Stimulated activated CD4-positive, alpha-beta T cell treated with anti-CD3 and anti-CD28 coated beads, Interleukin-15, amount 100 ng/mL, for 24 hours (primary cell): ENCODE measurements at regions not wholly inside any gene's neighbourhood (a gene's known extent, or its start where the extent isn't known, plus 50 kb on each side); places are given as distances from the start of the nearest gene placed in this dataset.

Experiments used
- DNase-seq: peaks from one replicate; pipeline ENCODE4 v3.0.0-alpha.2; 2020

DNA sequence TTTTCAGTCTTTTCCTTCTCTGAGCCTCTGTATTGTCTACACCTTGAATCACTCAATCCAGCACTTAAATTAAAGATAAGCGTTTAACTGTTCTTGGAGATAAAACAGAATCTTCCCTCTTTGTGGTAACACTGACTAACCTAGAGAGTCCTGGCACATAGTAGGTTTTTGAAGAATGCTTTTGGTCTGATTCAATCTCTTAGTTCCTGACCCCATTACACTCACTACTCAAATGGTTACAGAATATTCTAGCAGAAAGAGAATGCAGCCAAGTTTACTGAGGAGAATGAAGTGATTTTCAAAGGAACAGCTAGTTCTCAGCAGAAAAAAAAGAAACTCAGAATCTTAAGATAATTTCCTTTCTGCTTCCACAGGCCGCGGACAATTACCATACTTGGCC is 309.2 kb upstream of the PRMT6 start:
- DNase-seq = no peak

GRCh38 chr1:106747791-106748190 is 308.7 kb upstream of the PRMT6 start:
- no peak for DNase-seq

DNA sequence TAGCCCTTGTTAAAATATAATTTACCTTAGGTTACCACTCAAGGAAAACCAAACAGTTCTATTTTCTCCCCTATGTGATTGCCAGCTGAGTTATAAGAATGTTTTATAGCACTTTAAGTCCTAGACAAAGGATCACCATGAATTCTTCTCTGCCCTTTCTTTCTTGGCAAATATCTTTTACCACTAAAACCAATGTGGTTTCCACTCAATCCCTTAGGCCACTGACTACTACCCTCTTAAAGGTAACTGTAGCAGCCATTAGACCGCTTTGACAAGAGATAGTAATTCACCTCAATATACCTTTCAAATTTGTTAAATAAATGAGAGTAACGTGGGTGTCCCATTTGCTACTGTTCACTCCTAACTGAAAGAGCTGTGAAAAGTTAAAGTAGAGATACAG is 307.9 kb upstream of the PRMT6 start:
- DNase-seq = no peak

DNA sequence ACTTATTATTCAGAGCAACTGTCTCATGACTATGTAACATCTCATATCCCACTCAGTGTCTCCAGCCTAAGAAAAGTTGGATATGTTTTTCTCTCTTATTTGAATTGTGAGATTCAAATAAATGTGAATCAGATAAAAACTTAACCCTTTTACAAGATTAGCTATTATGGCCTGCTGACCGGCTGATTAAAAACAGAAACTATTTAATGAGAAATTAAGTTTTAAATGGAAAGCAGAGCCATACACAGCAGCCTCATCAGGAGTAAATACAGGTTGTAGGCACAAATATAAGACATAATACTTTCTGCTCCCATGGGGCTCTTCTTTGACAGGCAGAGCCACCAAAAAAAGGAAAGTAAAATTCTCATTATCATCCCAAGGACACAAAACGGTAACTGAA is 307.0 kb upstream of the PRMT6 start:
- DNase-seq = no peak

DNA sequence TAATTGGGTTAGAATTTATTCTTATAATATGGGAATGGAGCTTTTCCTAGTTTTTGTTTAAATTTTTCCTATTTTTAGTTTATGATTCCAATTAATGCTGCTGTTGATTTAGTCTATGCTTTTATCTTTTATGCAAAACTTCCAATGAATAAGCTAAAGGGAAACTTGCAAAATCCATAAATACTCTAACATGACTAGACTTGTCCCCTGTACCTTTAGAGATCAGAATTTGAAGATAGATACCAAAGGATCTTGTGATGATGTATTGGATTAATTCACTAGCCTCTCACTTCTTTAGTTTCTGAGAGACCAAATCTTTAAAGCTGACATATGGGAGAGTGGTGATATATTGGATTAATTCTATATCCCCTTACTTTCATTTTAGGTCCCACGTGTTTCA is 306.6 kb upstream of the PRMT6 start:
- DNase-seq = no peak

GRCh38 chr1:106751002-106751401 is 305.5 kb upstream of the PRMT6 start:
- DNase-seq = no peak

- no peak for DNase-seq
Observed at GRCh38 chr1:106753066-106753465, 303.4 kb upstream of the PRMT6 start.

DNA sequence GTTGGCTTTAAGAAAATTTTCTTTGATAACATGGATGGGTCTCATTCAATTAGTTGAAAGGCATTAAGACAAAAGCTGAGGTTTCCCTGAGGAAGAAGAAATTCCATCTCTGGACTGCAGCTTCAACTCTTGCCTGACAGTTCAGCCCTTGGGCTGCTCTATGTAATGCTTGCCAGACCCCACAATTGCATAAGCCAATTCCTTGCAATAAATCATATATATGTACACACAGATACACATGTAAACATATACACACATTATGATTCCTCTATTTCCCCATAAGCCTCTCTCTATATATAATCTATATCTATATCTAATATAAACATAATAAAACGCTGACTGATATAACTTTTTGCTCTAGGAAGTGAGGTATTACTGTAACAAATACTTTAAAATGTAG is 301.5 kb upstream of the PRMT6 start:
- DNase-seq = no peak

GRCh38 chr1:106755682-106756406 is 300.6 kb upstream of the PRMT6 start:
- no peak for DNase-seq

DNA sequence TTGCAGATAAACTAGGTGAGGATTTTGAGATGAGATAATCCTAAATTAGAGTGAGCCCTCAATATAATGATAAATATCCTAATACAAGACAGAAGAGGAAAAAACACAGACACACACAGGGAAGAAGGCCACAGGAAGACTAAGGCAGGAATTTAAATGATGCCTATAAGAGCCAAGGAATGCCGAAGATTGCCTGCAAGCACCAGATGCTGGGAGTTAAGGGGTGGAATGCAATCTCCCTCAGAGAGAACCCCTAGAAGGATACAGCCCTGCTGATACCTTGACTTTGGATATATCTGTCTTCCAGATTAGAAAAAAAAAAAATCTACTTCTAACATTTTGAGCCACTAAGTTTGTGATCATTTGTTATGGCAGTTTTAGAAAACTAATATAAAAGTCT is 299.7 kb upstream of the PRMT6 start:
- no peak for DNase-seq

DNA sequence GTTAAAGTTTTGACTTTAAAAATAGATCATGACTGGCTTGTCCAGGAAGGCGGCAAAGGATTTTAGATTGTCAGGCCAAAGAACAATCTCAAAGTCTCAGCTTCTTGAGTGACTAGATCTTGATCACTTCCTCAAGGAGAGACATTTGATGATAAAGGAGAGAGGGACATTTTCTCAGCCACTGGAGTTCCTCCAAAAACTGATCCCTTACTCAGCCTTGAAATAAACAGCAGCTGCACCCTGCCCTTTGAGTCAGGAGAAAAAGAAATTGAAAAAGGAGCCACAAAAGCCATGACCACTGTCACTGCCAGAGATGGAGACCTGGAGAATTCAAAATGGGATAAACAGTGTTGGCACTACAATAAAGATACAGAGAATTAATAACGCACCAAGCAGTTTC is 288.4 kb upstream of the PRMT6 start:
- DNase-seq = no peak

GRCh38 chr1:106768501-106768900 is 288.0 kb upstream of the PRMT6 start:
- no peak for DNase-seq

- DNase-seq = no peak
Observed at GRCh38 chr1:106773206-106773605, 283.3 kb upstream of the PRMT6 start.

DNA sequence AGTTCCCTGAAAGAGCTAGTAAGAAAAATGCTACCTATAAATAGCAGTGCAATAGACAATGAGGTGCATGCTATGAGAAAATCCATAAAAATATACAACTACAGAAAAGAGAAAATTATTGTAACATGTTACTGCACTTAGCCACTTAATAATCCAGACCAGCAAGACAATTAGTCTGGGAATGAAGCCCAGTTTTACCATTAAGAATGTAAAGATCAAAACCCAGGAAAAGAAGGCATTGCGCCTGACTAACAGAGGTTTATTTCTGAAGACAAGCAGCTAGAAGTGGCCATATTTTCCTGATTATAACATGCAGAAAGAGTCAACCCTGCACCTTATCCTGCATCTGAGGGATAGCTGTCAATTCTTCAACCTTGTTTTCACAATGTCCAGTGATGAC is 276.4 kb upstream of the PRMT6 start:
- DNase-seq = no peak

DNA sequence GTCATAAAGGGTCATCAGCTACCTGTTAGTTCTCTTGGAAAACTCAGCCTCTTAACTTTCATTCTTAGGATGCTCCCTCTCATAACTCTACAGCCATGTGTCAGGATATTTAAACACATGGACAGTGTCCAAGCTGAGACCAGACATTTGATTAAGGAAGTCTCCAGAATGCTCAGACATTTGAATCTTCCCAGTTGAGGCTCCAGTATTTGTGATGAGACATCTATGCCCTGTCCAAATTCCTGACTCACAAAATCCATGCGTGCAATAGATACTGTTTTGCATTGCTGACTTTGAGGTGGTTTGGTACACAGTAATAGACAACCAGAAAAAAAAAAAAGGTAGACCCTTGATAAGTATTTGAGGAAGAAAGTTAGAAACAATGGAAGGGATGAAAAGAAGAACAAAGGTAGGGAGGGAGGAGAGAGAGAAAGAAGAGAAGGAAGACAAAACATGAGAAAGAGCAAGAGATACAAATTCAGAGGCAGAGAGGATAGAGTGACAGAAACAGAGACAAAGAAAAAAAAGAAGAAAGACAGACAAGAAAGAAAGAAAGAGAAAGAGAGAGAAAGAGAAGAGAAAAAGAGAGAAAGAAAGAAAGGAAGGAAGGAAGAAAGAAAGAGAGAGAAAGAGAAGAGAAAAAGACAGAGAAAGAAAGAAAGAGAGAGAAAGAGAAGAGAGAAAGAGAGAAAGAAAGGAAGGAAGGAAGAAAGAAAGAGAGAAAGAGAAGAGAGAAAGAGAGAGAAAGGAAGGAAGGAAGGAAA is 275.5 kb upstream of the PRMT6 start:
- no peak for DNase-seq

GRCh38 chr1:106785176-106785575 is 271.3 kb upstream of the PRMT6 start:
- no peak for DNase-seq

GRCh38 chr1:106787520-106787919 is 269.0 kb upstream of the PRMT6 start:
- DNase-seq = no peak

- DNase-seq = no peak
Observed at GRCh38 chr1:106789686-106790085, 266.8 kb upstream of the PRMT6 start.

GRCh38 chr1:106791041-106791440 is 265.4 kb upstream of the PRMT6 start:
- DNase-seq = no peak

GRCh38 chr1:106793651-106794050 is 262.8 kb upstream of the PRMT6 start:
- DNase-seq = no peak

- DNase-seq = no peak
Observed at GRCh38 chr1:106798991-106799390, 257.5 kb upstream of the PRMT6 start.

DNA sequence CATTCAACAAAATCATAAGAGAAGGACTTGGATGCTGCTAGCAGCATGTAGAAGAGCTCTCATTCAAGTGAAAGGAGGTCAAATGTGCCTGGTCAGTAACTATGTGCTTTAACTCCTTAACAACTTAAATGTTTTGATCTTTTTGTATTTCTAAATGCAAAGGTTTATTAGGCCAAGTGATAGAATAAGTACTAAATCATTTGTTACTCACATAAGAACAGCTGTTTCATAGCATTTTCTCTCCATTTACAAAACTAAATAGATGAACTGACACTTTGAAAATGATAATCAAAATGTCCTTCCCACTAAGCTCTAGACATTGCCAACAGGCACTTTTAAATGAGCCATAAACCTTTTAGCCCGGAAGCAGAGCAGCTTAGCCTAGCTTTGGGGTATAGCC is 254.3 kb upstream of the PRMT6 start:
- no peak for DNase-seq

GRCh38 chr1:106814418-106814817 is 242.1 kb upstream of the PRMT6 start:
- no peak for DNase-seq

DNA sequence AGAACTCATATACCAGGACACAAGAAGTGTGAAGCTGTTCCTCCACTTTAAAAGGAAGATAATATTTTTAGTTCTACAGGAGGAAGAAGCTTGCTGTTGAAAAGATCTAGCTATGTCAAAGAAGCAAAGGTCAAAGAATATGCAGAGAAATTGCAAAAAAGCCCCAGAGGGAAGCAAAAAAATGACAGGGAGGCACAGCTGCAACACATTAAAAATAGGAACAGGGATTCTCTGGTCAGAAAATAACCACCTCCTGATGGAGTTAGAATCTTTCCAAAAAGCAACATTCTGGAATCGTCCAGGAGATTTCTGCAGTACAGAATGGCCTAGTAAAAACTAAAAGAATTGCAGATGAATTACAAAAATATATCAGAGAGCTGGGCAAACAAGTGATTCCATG is 238.9 kb upstream of the PRMT6 start:
- no peak for DNase-seq

GRCh38 chr1:106831511-106831910 is 225.0 kb upstream of the PRMT6 start:
- DNase-seq = no peak
